ENCODE measurements at regions not wholly inside any gene's neighbourhood (a gene's known extent, or its start where the extent isn't known, plus 50 kb on each side); places are given as distances from the start of the nearest gene placed in this dataset.

GRCh38 chr2:226183033-226183432 lies 616.6 kb downstream of the IRS1 start:
- DNase-seq: no peak
- Histone ChIP-seq H3K4me1 (no peaks in the 10 kb centered on the region), H3K27ac (no peak overlapping the region), H3K27me3 (no peaks in the 10 kb centered on the region), H3K9me3 (peaks cover 0 to 11% (median under 1%) of the 10 kb centered on the region in 4 donors), H3K36me3 (no peaks in the 10 kb centered on the region), H3K4me3 (no peak overlapping the region)
- WGBS (ENCODE audit: insufficient coverage, low coverage, low lambda C conversion rate, missing lambda C conversion rate): 44% methylated on average over 2 of the region's 2 CpGs
- no peak for ATAC-seq
- intact Hi-C loops (cut with DNase I): no loop called here
- no peak for TF ChIP-seq POLR2A (IDR thresholded peaks at IDR 0.05)
- TF ChIP-seq, protein P1, sequence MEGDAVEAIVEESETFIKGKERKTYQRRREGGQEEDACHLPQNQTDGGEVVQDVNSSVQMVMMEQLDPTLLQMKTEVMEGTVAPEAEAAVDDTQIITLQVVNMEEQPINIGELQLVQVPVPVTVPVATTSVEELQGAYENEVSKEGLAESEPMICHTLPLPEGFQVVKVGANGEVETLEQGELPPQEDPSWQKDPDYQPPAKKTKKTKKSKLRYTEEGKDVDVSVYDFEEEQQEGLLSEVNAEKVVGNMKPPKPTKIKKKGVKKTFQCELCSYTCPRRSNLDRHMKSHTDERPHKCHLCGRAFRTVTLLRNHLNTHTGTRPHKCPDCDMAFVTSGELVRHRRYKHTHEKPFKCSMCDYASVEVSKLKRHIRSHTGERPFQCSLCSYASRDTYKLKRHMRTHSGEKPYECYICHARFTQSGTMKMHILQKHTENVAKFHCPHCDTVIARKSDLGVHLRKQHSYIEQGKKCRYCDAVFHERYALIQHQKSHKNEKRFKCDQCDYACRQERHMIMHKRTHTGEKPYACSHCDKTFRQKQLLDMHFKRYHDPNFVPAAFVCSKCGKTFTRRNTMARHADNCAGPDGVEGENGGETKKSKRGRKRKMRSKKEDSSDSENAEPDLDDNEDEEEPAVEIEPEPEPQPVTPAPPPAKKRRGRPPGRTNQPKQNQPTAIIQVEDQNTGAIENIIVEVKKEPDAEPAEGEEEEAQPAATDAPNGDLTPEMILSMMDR (IDR thresholded peaks at IDR 0.05): no peak

- no peak for TF ChIP-seq POLR2A (IDR thresholded peaks at IDR 0.05)
- TF ChIP-seq, protein P1 (IDR thresholded peaks at IDR 0.05): no peak
Measured at GRCh38 chr2:226181909-226182308, 617.7 kb downstream of the IRS1 start.

GRCh38 chr2:226180281-226180884 lies 619.2 kb downstream of the IRS1 start:
- Histone ChIP-seq H3K36me3 (no peaks in the 10 kb centered on the region), H3K27me3 (no peaks in the 10 kb centered on the region), H3K4me3 (no peak overlapping the region), H3K27ac (no peak overlapping the region), H3K4me1 (no peaks in the 10 kb centered on the region), H3K9me3 (peaks cover 0 to 19% (median under 1%) of the 10 kb centered on the region in 4 donors)
- WGBS (ENCODE audit: insufficient coverage, low coverage, low lambda C conversion rate, missing lambda C conversion rate): 65% methylated on average over 10 of the region's 11 CpGs
- TF ChIP-seq, protein P1 (IDR thresholded peaks at IDR 0.05): no peak
- no peak for TF ChIP-seq POLR2A (IDR thresholded peaks at IDR 0.05)
- DNase-seq: no peak
- ATAC-seq: no peak
- intact Hi-C loops (cut with DNase I): no loop called here

More at GRCh38 chr2:226181909-226182308, 617.7 kb downstream of the IRS1 start:
- Histone ChIP-seq H3K27me3 (no peaks in the 10 kb centered on the region), H3K27ac (no peak overlapping the region), H3K4me3 (no peak overlapping the region), H3K4me1 (no peaks in the 10 kb centered on the region), H3K36me3 (no peaks in the 10 kb centered on the region), H3K9me3 (peaks cover 0 to 19% (median under 1%) of the 10 kb centered on the region in 4 donors)
- DNase-seq (no peak), ATAC-seq (no peak)
- intact Hi-C loops (cut with DNase I): no loop called here

DNA sequence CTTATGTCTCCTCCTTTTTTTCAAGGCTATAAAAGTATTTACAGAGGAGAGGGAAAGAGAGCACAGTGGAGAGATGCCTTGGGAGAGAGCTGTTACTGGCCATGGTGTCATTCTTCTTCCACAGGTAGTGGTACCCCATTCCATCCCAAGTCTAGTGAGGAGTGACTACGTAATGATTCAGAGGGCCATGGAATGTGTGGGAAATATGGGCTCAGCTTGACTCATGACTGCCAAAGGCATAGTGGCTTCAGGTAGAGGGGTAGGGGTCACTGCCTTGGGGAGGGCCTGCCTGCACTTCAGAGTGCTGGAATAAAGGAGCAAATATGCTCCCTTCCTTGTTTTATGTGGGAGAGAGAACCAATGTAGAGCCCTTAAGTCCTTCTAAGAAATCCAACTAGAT lies 620.6 kb downstream of the IRS1 start:
- ATAC-seq: no peak
- Histone ChIP-seq H3K36me3 (no peaks in the 10 kb centered on the region), H3K27ac (no peak overlapping the region), H3K4me1 (no peaks in the 10 kb centered on the region), H3K4me3 (no peak overlapping the region), H3K9me3 (peaks cover 0 to 19% (median under 1%) of the 10 kb centered on the region in 4 donors), H3K27me3 (no peaks in the 10 kb centered on the region)
- TF ChIP-seq, protein P1 (IDR thresholded peaks at IDR 0.05): no peak
- DNase-seq: no peak
- WGBS (ENCODE audit: insufficient coverage, low coverage, low lambda C conversion rate, missing lambda C conversion rate): 75% methylated on average over 1 of the region's 1 CpG
- intact Hi-C loops (cut with DNase I): no loop called here
